ENCODE measurements at regions not wholly inside any gene's neighbourhood (a gene's known extent, or its start where the extent isn't known, plus 50 kb on each side); places are given as distances from the start of the nearest gene placed in this dataset.

DNA sequence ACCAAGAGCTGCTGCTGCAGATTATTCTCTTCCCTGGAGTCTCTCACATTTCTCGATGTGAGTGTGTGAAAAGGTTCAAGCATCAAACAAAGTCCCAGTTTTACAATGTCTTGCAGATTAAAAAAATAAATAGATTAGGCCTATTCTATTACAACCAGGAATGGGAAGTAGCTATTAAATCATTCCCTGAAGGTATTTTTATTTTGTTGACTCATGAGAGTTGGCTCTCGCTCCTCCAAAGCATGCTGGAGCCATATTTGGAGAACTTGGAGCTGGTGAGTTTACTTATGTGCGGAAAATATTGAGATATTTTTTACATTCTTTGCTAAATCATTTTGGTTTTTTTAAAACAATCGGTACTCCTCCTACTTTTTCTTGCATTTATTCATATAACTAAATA lies 572.3 kb downstream of the ETNK1 start:
- no peak for TF ChIP-seq CREB1 (CRISPR knock-in tag; IDR thresholded peaks at IDR 0.05; ENCODE audit: low read depth)
- TF ChIP-seq, protein P1, sequence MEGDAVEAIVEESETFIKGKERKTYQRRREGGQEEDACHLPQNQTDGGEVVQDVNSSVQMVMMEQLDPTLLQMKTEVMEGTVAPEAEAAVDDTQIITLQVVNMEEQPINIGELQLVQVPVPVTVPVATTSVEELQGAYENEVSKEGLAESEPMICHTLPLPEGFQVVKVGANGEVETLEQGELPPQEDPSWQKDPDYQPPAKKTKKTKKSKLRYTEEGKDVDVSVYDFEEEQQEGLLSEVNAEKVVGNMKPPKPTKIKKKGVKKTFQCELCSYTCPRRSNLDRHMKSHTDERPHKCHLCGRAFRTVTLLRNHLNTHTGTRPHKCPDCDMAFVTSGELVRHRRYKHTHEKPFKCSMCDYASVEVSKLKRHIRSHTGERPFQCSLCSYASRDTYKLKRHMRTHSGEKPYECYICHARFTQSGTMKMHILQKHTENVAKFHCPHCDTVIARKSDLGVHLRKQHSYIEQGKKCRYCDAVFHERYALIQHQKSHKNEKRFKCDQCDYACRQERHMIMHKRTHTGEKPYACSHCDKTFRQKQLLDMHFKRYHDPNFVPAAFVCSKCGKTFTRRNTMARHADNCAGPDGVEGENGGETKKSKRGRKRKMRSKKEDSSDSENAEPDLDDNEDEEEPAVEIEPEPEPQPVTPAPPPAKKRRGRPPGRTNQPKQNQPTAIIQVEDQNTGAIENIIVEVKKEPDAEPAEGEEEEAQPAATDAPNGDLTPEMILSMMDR (conservative IDR thresholded peaks at IDR 0.05; ENCODE audit: low read depth in 2 of 2) = no peak
- no peak for TF ChIP-seq EZH2phosphoT487 (IDR thresholded peaks at IDR 0.05; ENCODE audit: unreplicated experiment)
- no peak for TF ChIP-seq STAT1 (IDR thresholded peaks at IDR 0.05; ENCODE audit: unreplicated experiment)
- TF ChIP-seq POLR2AphosphoS5 (IDR thresholded peaks at IDR 0.05; ENCODE audit: low read depth) = no peak
- no peak for TF ChIP-seq EZH2 (IDR thresholded peaks at IDR 0.05; ENCODE audit: low read depth, unreplicated experiment)
- TF ChIP-seq, protein P2, sequence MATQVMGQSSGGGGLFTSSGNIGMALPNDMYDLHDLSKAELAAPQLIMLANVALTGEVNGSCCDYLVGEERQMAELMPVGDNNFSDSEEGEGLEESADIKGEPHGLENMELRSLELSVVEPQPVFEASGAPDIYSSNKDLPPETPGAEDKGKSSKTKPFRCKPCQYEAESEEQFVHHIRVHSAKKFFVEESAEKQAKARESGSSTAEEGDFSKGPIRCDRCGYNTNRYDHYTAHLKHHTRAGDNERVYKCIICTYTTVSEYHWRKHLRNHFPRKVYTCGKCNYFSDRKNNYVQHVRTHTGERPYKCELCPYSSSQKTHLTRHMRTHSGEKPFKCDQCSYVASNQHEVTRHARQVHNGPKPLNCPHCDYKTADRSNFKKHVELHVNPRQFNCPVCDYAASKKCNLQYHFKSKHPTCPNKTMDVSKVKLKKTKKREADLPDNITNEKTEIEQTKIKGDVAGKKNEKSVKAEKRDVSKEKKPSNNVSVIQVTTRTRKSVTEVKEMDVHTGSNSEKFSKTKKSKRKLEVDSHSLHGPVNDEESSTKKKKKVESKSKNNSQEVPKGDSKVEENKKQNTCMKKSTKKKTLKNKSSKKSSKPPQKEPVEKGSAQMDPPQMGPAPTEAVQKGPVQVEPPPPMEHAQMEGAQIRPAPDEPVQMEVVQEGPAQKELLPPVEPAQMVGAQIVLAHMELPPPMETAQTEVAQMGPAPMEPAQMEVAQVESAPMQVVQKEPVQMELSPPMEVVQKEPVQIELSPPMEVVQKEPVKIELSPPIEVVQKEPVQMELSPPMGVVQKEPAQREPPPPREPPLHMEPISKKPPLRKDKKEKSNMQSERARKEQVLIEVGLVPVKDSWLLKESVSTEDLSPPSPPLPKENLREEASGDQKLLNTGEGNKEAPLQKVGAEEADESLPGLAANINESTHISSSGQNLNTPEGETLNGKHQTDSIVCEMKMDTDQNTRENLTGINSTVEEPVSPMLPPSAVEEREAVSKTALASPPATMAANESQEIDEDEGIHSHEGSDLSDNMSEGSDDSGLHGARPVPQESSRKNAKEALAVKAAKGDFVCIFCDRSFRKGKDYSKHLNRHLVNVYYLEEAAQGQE (IDR thresholded peaks at IDR 0.05; ENCODE audit: unreplicated experiment) = no peak
- TF ChIP-seq NANOG (IDR thresholded peaks at IDR 0.05; ENCODE audit: borderline replicate concordance) = no peak
- TF ChIP-seq JUNB (IDR thresholded peaks at IDR 0.05; ENCODE audit: unreplicated experiment) = no peak
- TF ChIP-seq, protein P3, sequence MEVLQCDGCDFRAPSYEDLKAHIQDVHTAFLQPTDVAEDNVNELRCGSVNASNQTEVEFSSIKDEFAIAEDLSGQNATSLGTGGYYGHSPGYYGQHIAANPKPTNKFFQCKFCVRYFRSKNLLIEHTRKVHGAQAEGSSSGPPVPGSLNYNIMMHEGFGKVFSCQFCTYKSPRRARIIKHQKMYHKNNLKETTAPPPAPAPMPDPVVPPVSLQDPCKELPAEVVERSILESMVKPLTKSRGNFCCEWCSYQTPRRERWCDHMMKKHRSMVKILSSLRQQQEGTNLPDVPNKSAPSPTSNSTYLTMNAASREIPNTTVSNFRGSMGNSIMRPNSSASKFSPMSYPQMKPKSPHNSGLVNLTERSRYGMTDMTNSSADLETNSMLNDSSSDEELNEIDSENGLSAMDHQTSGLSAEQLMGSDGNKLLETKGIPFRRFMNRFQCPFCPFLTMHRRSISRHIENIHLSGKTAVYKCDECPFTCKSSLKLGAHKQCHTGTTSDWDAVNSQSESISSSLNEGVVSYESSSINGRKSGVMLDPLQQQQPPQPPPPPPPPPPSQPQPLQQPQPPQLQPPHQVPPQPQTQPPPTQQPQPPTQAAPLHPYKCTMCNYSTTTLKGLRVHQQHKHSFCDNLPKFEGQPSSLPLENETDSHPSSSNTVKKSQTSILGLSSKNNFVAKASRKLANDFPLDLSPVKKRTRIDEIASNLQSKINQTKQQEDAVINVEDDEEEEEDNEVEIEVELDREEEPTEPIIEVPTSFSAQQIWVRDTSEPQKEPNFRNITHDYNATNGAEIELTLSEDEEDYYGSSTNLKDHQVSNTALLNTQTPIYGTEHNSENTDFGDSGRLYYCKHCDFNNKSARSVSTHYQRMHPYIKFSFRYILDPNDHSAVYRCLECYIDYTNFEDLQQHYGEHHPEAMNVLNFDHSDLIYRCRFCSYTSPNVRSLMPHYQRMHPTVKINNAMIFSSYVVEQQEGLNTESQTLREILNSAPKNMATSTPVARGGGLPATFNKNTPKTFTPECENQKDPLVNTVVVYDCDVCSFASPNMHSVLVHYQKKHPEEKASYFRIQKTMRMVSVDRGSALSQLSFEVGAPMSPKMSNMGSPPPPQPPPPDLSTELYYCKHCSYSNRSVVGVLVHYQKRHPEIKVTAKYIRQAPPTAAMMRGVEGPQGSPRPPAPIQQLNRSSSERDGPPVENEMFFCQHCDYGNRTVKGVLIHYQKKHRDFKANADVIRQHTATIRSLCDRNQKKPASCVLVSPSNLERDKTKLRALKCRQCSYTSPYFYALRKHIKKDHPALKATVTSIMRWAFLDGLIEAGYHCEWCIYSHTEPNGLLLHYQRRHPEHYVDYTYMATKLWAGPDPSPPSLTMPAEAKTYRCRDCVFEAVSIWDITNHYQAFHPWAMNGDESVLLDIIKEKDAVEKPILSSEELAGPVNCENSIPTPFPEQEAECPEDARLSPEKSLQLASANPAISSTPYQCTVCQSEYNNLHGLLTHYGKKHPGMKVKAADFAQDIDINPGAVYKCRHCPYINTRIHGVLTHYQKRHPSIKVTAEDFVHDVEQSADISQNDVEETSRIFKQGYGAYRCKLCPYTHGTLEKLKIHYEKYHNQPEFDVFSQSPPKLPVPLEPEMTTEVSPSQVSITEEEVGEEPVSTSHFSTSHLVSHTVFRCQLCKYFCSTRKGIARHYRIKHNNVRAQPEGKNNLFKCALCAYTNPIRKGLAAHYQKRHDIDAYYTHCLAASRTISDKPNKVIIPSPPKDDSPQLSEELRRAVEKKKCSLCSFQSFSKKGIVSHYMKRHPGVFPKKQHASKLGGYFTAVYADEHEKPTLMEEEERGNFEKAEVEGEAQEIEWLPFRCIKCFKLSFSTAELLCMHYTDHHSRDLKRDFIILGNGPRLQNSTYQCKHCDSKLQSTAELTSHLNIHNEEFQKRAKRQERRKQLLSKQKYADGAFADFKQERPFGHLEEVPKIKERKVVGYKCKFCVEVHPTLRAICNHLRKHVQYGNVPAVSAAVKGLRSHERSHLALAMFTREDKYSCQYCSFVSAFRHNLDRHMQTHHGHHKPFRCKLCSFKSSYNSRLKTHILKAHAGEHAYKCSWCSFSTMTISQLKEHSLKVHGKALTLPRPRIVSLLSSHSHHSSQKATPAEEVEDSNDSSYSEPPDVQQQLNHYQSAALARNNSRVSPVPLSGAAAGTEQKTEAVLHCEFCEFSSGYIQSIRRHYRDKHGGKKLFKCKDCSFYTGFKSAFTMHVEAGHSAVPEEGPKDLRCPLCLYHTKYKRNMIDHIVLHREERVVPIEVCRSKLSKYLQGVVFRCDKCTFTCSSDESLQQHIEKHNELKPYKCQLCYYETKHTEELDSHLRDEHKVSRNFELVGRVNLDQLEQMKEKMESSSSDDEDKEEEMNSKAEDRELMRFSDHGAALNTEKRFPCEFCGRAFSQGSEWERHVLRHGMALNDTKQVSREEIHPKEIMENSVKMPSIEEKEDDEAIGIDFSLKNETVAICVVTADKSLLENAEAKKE (CRISPR knock-in tag; IDR thresholded peaks at IDR 0.05) = no peak
- TF ChIP-seq, protein P4, sequence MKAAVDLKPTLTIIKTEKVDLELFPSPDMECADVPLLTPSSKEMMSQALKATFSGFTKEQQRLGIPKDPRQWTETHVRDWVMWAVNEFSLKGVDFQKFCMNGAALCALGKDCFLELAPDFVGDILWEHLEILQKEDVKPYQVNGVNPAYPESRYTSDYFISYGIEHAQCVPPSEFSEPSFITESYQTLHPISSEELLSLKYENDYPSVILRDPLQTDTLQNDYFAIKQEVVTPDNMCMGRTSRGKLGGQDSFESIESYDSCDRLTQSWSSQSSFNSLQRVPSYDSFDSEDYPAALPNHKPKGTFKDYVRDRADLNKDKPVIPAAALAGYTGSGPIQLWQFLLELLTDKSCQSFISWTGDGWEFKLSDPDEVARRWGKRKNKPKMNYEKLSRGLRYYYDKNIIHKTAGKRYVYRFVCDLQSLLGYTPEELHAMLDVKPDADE (IDR thresholded peaks at IDR 0.05) = no peak

Measured in GM23338 (cell line).